ENCODE measurements at regions not wholly inside any gene's neighbourhood (a gene's known extent, or its start where the extent isn't known, plus 50 kb on each side); places are given as distances from the start of the nearest gene placed in this dataset.
"Not testable (repeated sequence)": the region's sequence is repeated elsewhere in the genome, so short reads cannot be mapped to it uniquely, and the experiment has no call there.

GRCh38 chr2:109701362-109701761 lies 87.2 kb downstream of the SOWAHC start:
- no peak overlapping the region for H3K4me3 Mint-ChIP-seq
- peaks cover 4% of the 10 kb centered on the region for H3K4me1 Mint-ChIP-seq (ENCODE audit: low read depth)
- no peaks in the 10 kb centered on the region for H3K36me3 Mint-ChIP-seq (ENCODE audit: low read depth)
- no peak for DNase-seq
- H3K27me3 Mint-ChIP-seq, result peaks cover 40% of the 10 kb centered on the region
- H3K9me3 Mint-ChIP-seq, result no peaks in the 10 kb centered on the region
- H3K27ac Mint-ChIP-seq, result no peak overlapping the region

- Mint-ChIP-seq H3K4me3 (no peak overlapping the region), H3K4me1 (ENCODE audit: low read depth) (peaks cover 4% of the 10 kb centered on the region), H3K9me3 (no peaks in the 10 kb centered on the region), H3K27ac (peak overlapping the region; percentile 56), H3K27me3 (peaks cover 38% of the 10 kb centered on the region), H3K36me3 (ENCODE audit: low read depth) (no peaks in the 10 kb centered on the region)
- DNase-seq, result no peak
These were observed 88.3 kb downstream of the SOWAHC start for GRCh38 chr2:109702250-109702985.

- H3K27me3 Mint-ChIP-seq, result peaks cover 36% of the 10 kb centered on the region
- no peak overlapping the region for H3K27ac Mint-ChIP-seq
- H3K4me3 Mint-ChIP-seq, result no peak overlapping the region
- H3K9me3 Mint-ChIP-seq, result no peaks in the 10 kb centered on the region
- DNase-seq, result no peak
- H3K4me1 Mint-ChIP-seq (ENCODE audit: low read depth), result peaks cover 4% of the 10 kb centered on the region
- H3K36me3 Mint-ChIP-seq (ENCODE audit: low read depth), result no peaks in the 10 kb centered on the region
These were observed 88.9 kb downstream of the SOWAHC start for GRCh38 chr2:109703077-109703476.

- Mint-ChIP-seq H3K27me3 (peaks cover 32% of the 10 kb centered on the region), H3K4me1 (ENCODE audit: low read depth) (peaks cover 4% of the 10 kb centered on the region), H3K9me3 (no peaks in the 10 kb centered on the region), H3K27ac (no peak overlapping the region), H3K36me3 (ENCODE audit: low read depth) (no peaks in the 10 kb centered on the region), H3K4me3 (no peak overlapping the region)
- DNase-seq, result no peak
These were observed 89.6 kb downstream of the SOWAHC start for GRCh38 chr2:109703798-109704197.

- Mint-ChIP-seq H3K4me3 (no peak overlapping the region), H3K27me3 (peaks cover 2% of the 10 kb centered on the region), H3K36me3 (ENCODE audit: low read depth) (no peaks in the 10 kb centered on the region), H3K4me1 (ENCODE audit: low read depth) (peaks cover under 1% of the 10 kb centered on the region), H3K27ac (no peak overlapping the region), H3K9me3 (no peaks in the 10 kb centered on the region)
- DNase-seq, result no peak
These were observed 86.6 kb upstream of the RGPD5 start for GRCh38 chr2:109707281-109708147.

GRCh38 chr2:109710505-109711229 lies 83.4 kb upstream of the RGPD5 start:
- Mint-ChIP-seq H3K36me3 (ENCODE audit: low read depth) (no peaks in the 10 kb centered on the region), H3K27me3 (no peaks in the 10 kb centered on the region), H3K9me3 (no peaks in the 10 kb centered on the region), H3K27ac (no peak overlapping the region), H3K4me3 (no peak overlapping the region), H3K4me1 (ENCODE audit: low read depth) (no peaks in the 10 kb centered on the region)
- no peak for DNase-seq

GRCh38 chr2:109711230-109712122 lies 82.6 kb upstream of the RGPD5 start:
- Mint-ChIP-seq H3K27ac (no peak overlapping the region), H3K36me3 (ENCODE audit: low read depth) (no peaks in the 10 kb centered on the region), H3K9me3 (no peaks in the 10 kb centered on the region), H3K4me1 (ENCODE audit: low read depth) (no peaks in the 10 kb centered on the region), H3K27me3 (no peaks in the 10 kb centered on the region), H3K4me3 (no peak overlapping the region)
- DNase-seq, result no peak

- no peak for DNase-seq
- Mint-ChIP-seq H3K27ac (no peak overlapping the region), H3K9me3 (no peaks in the 10 kb centered on the region), H3K4me3 (no peak overlapping the region), H3K36me3 (ENCODE audit: low read depth) (no peaks in the 10 kb centered on the region), H3K4me1 (ENCODE audit: low read depth) (no peaks in the 10 kb centered on the region), H3K27me3 (no peaks in the 10 kb centered on the region)
These were observed 82.0 kb upstream of the RGPD5 start for GRCh38 chr2:109712123-109712449.

GRCh38 chr2:109712746-109713145 lies 81.4 kb upstream of the RGPD5 start:
- DNase-seq, result no peak
- Mint-ChIP-seq H3K27ac (no peak overlapping the region), H3K4me1 (ENCODE audit: low read depth) (no peaks in the 10 kb centered on the region), H3K9me3 (no peaks in the 10 kb centered on the region), H3K27me3 (no peaks in the 10 kb centered on the region), H3K4me3 (no peak overlapping the region), H3K36me3 (ENCODE audit: low read depth) (no peaks in the 10 kb centered on the region)

- H3K27me3 Mint-ChIP-seq, result peaks cover 7% of the 10 kb centered on the region
- no peak overlapping the region for H3K4me3 Mint-ChIP-seq
- no peaks in the 10 kb centered on the region for H3K4me1 Mint-ChIP-seq (ENCODE audit: low read depth)
- no peak overlapping the region for H3K27ac Mint-ChIP-seq
- DNase-seq, result no peak
- H3K9me3 Mint-ChIP-seq, result no peaks in the 10 kb centered on the region
- no peaks in the 10 kb centered on the region for H3K36me3 Mint-ChIP-seq (ENCODE audit: low read depth)
These were observed 78.7 kb upstream of the RGPD5 start for GRCh38 chr2:109715313-109715805.

- DNase-seq; H3K27me3 Mint-ChIP-seq; H3K27ac Mint-ChIP-seq; H3K36me3 Mint-ChIP-seq (ENCODE audit: low read depth); H3K9me3 Mint-ChIP-seq; H3K4me1 Mint-ChIP-seq (ENCODE audit: low read depth); H3K4me3 Mint-ChIP-seq: not testable (repeated sequence)
These were observed 77.5 kb upstream of the RGPD5 start for GRCh38 chr2:109716596-109716995.

GRCh38 chr2:109718139-109718538 lies 76.0 kb upstream of the RGPD5 start:
- Mint-ChIP-seq H3K27ac (no peak overlapping the region), H3K9me3 (no peaks in the 10 kb centered on the region), H3K27me3 (peaks cover 14% of the 10 kb centered on the region), H3K36me3 (ENCODE audit: low read depth) (no peaks in the 10 kb centered on the region), H3K4me1 (ENCODE audit: low read depth) (no peaks in the 10 kb centered on the region), H3K4me3 (no peak overlapping the region)
- no peak for DNase-seq

GRCh38 chr2:109719871-109720270 lies 74.2 kb upstream of the RGPD5 start:
- Mint-ChIP-seq H3K36me3 (ENCODE audit: low read depth) (no peaks in the 10 kb centered on the region), H3K9me3 (no peaks in the 10 kb centered on the region), H3K4me1 (ENCODE audit: low read depth) (no peaks in the 10 kb centered on the region), H3K27me3 (peaks cover 23% of the 10 kb centered on the region), H3K4me3 (no peak overlapping the region), H3K27ac (no peak overlapping the region)
- DNase-seq, result no peak

All from activated T-cell treated with anti-CD3 and anti-CD28 coated beads, Interleukin-2, amount 50 U/mL, for 24 hours (primary cell).